ENCODE measurements at regions not wholly inside any gene's neighbourhood (a gene's known extent, or its start where the extent isn't known, plus 50 kb on each side); places are given as distances from the start of the nearest gene placed in this dataset.
"Not testable (repeated sequence)": the region's sequence is repeated elsewhere in the genome, so short reads cannot be mapped to it uniquely, and the experiment has no call there.

DNA sequence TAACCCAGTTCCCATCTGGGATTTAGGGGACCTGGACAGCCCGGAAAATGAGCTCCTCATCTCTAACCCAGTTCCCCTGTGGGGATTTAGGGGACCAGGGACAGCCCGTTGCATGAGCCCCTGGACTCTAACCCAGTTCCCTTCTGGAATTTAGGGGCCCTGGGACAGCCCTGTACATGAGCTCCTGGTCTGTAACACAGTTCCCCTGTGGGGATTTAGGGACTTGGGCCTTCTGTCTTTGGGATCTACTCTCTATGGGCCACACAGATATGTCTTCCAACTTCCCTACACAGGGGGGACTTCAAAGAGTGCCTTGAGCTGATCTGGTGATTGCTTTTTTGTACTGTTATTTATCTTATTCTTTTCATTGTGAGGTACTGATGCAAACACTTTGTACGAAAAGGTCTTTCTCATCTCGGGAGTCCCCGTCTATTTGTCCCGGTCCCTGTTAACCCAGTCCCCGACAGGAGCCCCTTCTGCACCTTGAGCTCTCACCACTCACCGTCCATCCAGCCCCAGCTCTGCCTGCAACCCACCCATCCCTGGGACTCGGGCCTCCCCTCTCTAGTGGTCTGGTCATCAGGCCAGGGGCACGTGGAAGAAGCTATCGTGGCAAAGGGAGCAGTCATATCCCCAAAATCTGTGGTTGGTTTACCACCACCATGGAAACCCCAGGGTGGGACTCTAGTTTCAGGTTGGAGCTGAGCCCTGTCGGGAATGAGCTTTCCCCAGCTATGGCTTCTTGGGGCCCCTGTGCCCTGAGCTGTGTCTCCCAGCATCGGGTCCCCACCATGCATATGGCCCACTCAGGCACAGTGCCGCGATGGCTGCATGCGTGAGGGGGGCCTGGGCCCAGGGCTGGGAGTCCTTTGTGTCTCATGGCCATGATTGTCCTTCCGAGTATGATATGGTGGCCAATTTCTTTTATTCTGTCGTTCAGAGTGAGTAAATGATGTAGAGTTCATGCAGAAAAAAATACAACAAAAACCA is 270.4 kb upstream of the PLCXD1 start:
- H3K4me3 Mint-ChIP-seq (ENCODE audit: low read depth); H3K27me3 Mint-ChIP-seq (ENCODE audit: low read depth); H3K36me3 Mint-ChIP-seq (ENCODE audit: low read depth); DNase-seq (ENCODE audit: low spot score); intact Hi-C loops (cut with micrococcal nuclease); H3K9me3 Mint-ChIP-seq; H3K4me1 Mint-ChIP-seq (ENCODE audit: low read depth); H3K27ac Mint-ChIP-seq: not testable (repeated sequence)

DNA sequence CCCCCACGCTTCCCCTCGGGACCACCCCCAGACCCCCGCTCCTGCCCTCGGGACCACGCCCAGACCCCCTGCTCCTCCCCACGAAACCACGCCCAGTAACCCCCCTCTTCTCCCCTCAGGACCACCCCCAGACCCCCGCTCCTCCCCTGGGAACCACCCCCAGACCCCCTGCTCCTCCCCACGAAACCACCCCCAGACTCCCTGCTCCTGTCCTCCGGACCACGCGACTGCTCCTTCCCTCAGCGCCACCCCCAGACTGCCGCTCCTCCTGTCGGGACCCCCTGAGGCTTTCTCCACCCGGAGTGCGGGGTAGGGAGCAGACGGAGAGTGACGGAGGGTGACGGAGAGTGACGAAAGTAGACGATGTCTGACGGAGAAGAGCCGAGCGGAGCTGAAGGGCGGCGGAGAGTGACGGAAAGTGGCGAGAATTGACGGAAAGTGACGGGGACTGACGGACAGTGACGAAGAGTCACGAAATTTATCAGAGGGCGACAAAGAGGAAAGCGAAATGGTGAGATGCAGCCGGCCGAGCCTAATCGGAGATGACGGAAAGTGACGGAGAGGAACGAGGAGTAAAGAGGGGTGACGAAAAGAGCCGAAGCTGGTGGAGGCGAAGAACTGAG is 267.2 kb upstream of the PLCXD1 start:
- DNase-seq (ENCODE audit: low spot score); H3K36me3 Mint-ChIP-seq (ENCODE audit: low read depth); H3K9me3 Mint-ChIP-seq; H3K27me3 Mint-ChIP-seq (ENCODE audit: low read depth); H3K27ac Mint-ChIP-seq; intact Hi-C loops (cut with micrococcal nuclease); H3K4me3 Mint-ChIP-seq (ENCODE audit: low read depth); H3K4me1 Mint-ChIP-seq (ENCODE audit: low read depth): not testable (repeated sequence)

GRCh38 chrX:14452-14851 is 266.7 kb upstream of the PLCXD1 start:
- H3K4me3 Mint-ChIP-seq (ENCODE audit: low read depth); H3K4me1 Mint-ChIP-seq (ENCODE audit: low read depth); H3K9me3 Mint-ChIP-seq; H3K27ac Mint-ChIP-seq; DNase-seq (ENCODE audit: low spot score); H3K36me3 Mint-ChIP-seq (ENCODE audit: low read depth); intact Hi-C loops (cut with micrococcal nuclease); H3K27me3 Mint-ChIP-seq (ENCODE audit: low read depth): not testable (repeated sequence)

DNA sequence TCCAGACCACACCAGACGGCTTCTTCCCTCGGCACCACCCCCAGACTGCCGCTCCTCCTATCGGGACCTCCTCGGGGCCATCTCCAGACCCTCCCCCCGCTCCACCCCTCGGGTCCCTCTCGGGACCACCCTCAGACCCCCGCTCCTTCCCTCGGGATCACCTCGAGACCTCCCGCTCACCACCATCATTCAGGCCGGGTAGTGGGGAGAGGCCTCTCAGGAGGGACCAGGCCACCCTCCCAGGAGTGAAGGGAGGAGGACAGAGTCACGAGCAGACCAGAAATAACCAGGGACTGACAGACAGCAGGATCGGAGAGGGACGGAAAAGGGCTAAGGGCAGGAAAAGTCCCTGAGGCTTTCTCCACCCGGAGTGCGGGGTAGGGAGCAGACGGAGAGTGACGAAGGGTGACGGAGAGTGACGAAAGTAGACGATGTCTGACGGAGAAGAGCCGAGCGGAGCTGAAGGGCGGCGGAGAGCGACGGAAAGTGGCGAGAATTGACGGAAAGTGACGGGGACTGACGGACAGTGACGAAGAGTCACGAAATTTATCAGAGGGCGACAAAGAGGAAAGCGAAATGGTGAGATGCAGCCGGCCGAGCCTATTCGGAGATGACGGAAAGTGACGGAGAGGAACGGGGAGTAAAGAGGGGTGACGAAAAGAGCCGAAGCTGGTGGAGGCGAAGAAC is 262.3 kb upstream of the PLCXD1 start:
- intact Hi-C loops (cut with micrococcal nuclease); H3K27me3 Mint-ChIP-seq (ENCODE audit: low read depth); H3K4me3 Mint-ChIP-seq (ENCODE audit: low read depth); H3K27ac Mint-ChIP-seq; H3K9me3 Mint-ChIP-seq; H3K36me3 Mint-ChIP-seq (ENCODE audit: low read depth); H3K4me1 Mint-ChIP-seq (ENCODE audit: low read depth): not testable (repeated sequence)
- DNase-seq (ENCODE audit: low spot score), result peak; percentile 68

DNA sequence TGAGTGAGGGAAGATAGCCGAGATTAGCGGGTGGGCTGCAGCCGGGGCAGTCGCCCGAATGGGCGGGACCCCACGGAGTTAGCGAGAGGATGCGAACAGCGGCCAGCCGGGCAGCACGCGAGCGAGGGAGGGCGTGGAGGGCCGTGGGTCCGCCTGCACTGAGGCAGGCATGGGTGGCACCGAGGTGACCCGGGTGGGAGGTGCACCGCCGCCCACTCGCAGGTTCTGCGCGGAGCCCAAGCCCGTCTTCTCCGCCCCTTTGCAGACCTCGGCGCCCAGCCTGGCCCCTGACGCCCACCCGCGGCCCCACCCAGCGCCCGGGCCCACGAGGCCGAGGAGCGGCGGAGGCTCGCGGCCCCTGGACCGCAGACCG is 261.7 kb upstream of the PLCXD1 start:
- H3K27me3 Mint-ChIP-seq (ENCODE audit: low read depth); H3K4me3 Mint-ChIP-seq (ENCODE audit: low read depth); H3K36me3 Mint-ChIP-seq (ENCODE audit: low read depth); H3K9me3 Mint-ChIP-seq; H3K4me1 Mint-ChIP-seq (ENCODE audit: low read depth); H3K27ac Mint-ChIP-seq; intact Hi-C loops (cut with micrococcal nuclease); DNase-seq (ENCODE audit: low spot score): not testable (repeated sequence)

DNA sequence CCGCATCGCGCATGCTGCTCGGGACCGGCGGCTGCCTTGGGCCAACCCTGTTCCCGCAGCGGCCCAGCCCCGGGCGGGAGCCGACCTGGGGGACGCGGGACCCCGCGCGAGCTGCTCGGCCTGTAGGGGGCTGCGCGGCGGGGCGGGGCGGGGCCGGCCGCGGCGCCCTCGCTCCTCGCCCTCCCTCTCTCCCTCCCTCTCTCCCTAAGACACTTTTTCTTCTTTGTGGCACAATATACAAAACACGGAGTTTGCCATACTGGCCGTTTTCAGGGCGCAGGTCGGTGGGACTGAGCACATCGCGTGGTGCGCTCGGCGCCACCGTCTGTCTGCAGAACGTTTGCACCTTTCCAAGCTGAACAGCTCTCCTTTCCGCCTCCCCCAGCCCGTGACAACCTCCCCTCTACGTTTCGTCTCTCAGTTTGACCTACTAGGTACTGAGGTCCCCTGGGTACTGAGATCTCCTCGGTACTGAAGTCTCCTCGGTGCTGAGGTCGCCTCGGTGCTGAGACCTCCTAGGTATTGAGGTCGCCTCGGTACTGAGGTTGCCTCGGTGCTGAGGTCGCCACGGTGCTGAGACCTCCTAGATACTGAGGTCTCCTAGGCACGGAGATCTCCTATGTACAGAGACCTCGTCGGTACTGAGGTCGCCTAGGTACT is 261.1 kb upstream of the PLCXD1 start:
- peak overlapping the region; percentile 94 for H3K4me3 Mint-ChIP-seq (ENCODE audit: low read depth)
- no peaks in the 10 kb centered on the region for H3K9me3 Mint-ChIP-seq

GRCh38 chrX:24139-24538 is 257.0 kb upstream of the PLCXD1 start:
- H3K27ac Mint-ChIP-seq; H3K4me1 Mint-ChIP-seq (ENCODE audit: low read depth); DNase-seq (ENCODE audit: low spot score); H3K4me3 Mint-ChIP-seq (ENCODE audit: low read depth); H3K9me3 Mint-ChIP-seq; H3K27me3 Mint-ChIP-seq (ENCODE audit: low read depth); H3K36me3 Mint-ChIP-seq (ENCODE audit: low read depth); intact Hi-C loops (cut with micrococcal nuclease): not testable (repeated sequence)

More for the DNA sequence above, 261.1 kb upstream of the PLCXD1 start:
- peaks cover 3% of the 10 kb centered on the region for H3K27me3 Mint-ChIP-seq (ENCODE audit: low read depth)
- intact Hi-C loops (cut with micrococcal nuclease), result no loop called here
- DNase-seq (ENCODE audit: low spot score), result no peak
- H3K27ac Mint-ChIP-seq, result peak overlapping the region; percentile 89
- no peaks in the 10 kb centered on the region for H3K36me3 Mint-ChIP-seq (ENCODE audit: low read depth)
- H3K4me1 Mint-ChIP-seq (ENCODE audit: low read depth), result peaks cover 5% of the 10 kb centered on the region

Data from activated T-helper 2 cell treated with anti-CD3 and anti-CD28 coated beads, Interferon-gamma antibody, Interleukin-2, Interleukin-4, amounts not matched to agents 10 μg/mL and 5 μg/mL and 100 μg/mL, durations not matched to agents 14 hours and 24 hours and 36 hours (primary cell).